Stimulated activated CD4-positive, alpha-beta T cell treated with anti-CD3 and anti-CD28 coated beads, Interleukin-4, amount 100 ng/mL, for 48 hours (primary cell): ENCODE measurements at regions not wholly inside any gene's neighbourhood (a gene's known extent, or its start where the extent isn't known, plus 50 kb on each side); places are given as distances from the start of the nearest gene placed in this dataset.

Experiments used
- DNase-seq, 2 donors: peaks; one replicate each; pipeline ENCODE4 v3.0.0-alpha.2; 2020; ENCODE audit warnings: low read depth in 2 of 2

- DNase-seq = no peak
These were observed 80.2 kb upstream of the ACP3 start for GRCh38 chr3:132236701-132237651.

- no peak for DNase-seq
These were observed 79.6 kb upstream of the ACP3 start for GRCh38 chr3:132237652-132238032.

GRCh38 chr3:132239587-132239986, 77.6 kb upstream of the ACP3 start:
- DNase-seq = no peak

- no peak for DNase-seq
These were observed 75.3 kb upstream of the ACP3 start for GRCh38 chr3:132241776-132242514.

- DNase-seq = no peak
These were observed 74.4 kb upstream of the ACP3 start for GRCh38 chr3:132242790-132243189.

- DNase-seq = no peak
These were observed 71.6 kb upstream of the ACP3 start for GRCh38 chr3:132245552-132246142.

GRCh38 chr3:132246212-132246611, 71.0 kb upstream of the ACP3 start:
- no peak for DNase-seq

- no peak for DNase-seq
These were observed 70.0 kb upstream of the ACP3 start for GRCh38 chr3:132247211-132247610.

GRCh38 chr3:132248490-132248889, 68.7 kb upstream of the ACP3 start:
- DNase-seq = no peak

GRCh38 chr3:132253262-132253878, 63.8 kb upstream of the ACP3 start:
- DNase-seq = no peak

GRCh38 chr3:132254076-132254755, 63.0 kb upstream of the ACP3 start:
- no peak for DNase-seq

GRCh38 chr3:132255041-132255745, 62.0 kb upstream of the ACP3 start:
- DNase-seq = no peak

GRCh38 chr3:132256989-132257388, 60.2 kb upstream of the ACP3 start:
- DNase-seq = no peak

GRCh38 chr3:132261506-132261905, 55.7 kb upstream of the ACP3 start:
- DNase-seq = no peak

- no peak for DNase-seq
These were observed 54.9 kb upstream of the ACP3 start for GRCh38 chr3:132262305-132262704.

GRCh38 chr3:132262956-132263355, 54.3 kb upstream of the ACP3 start:
- no peak for DNase-seq

GRCh38 chr3:132265028-132265427, 52.2 kb upstream of the ACP3 start:
- DNase-seq = no peak

GRCh38 chr3:132265488-132265887, 51.7 kb upstream of the ACP3 start:
- no peak for DNase-seq

GRCh38 chr3:132267391-132267993, 49.7 kb upstream of the ACP3 start:
- no peak for DNase-seq
